Iris pigment epithelial cell (primary cell): ENCODE measurements at regions not wholly inside any gene's neighbourhood (a gene's known extent, or its start where the extent isn't known, plus 50 kb on each side); places are given as distances from the start of the nearest gene placed in this dataset.
"Not testable (repeated sequence)": the region's sequence is repeated elsewhere in the genome, so short reads cannot be mapped to it uniquely, and the experiment has no call there.

ENCODE experiments used
- DNase-seq: peaks from one replicate; pipeline ENCODE4 v3.0.0-alpha.2; 2011; ENCODE audit warnings: low read depth

DNA sequence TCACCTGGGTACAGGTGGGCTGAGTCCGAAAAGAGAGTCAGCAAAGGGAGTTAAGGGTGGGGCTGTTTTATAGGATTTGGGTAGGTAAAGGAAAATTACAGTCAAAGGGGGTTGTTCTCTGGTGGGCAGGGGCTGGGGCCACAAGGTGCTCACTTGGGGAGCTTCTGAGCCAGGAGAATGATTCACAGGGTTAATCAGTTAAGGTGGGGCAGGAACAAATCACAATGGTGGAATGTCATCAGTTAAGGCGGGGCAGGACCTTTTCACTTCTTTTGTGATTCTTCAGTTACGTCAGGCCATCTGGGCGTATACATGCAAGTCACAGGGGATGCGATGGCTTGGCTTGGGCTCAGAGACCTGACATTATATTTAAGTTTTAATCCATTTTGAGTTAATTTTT, 179.7 kb upstream of the TRPC7 start:
- DNase-seq = not testable (repeated sequence)

DNA sequence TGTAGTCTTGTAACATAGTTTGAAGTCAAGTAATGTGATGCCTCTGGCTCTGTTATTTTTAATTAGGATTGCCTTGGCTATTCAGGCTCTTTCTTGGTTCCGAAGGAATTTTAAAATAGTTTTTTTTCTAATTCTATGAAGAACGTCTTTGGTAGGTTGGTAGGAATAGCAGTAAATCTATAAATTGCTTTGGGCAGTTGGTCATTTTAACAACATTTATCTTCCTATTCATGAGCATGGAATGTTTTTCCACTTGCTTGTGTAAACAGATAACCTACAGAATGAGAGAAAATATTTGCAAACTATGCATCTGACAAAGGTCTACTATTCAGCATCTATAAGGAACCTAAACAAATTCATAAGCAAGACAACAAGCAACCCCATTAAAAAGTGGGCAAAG, 173.2 kb upstream of the TRPC7 start:
- no peak for DNase-seq

DNA sequence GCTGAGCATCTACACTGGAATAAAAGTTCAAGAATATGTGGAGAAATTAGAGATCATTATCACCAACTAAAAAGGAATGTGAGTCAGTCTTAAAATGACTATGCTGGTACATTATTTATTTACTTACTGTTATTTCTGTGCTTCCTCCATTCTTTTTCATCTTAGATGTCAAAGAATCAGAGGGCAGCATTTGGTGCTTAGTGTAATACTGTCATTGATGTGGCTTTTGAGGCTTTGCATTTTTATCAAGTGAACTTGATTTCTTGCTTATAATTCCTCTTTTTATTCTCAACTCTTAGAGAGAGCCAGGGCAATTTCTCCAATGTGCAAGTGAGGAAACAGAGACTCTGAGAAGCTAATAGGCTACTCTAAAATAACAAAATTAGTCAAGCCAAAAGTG, 163.7 kb upstream of the TRPC7 start:
- DNase-seq = no peak

DNA sequence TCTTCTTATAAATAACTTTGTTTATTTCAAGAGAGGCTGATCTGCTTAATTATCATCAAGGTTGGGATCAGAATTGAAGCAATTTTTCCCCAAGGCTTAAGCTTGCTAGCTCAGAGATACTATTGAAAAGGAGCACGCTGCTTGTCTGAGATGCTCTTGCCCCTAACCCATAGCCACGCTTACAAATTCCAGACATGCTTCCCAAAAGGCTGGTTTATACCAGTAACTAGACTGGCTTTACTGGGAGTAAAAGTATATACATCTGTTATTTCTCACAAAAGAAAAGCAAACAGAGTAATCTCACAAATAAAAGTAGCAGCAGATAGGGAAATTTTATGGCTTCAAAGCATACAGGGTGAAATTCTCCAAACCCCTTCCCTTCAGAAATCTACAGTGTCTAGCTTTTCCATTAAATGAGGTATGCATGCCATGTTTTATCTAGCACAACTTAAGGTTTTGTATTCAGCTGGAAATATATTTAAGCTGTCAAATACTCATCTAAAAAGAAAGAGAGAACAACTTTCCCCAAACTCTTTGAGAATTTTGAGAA, 163.2 kb upstream of the TRPC7 start:
- DNase-seq = no peak

DNA sequence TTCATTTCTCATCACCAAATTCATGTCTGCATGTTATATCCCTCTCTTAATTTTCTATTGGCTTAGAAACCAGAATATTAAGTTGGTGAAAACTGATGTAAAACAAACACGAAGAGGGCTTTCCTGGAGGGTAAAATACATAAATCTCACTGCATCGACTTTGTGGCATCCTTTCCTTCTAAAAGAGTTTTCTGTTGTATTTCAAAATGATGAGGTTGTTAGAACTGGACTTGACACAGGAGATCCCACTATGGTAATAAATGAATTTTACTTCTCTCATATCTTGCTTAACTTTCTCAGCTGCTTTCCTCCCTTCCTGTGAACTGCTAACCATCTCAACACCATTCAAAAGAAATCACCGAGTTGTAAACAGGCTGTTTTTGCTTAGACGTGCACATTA, 162.0 kb upstream of the TRPC7 start:
- DNase-seq = no peak

DNA sequence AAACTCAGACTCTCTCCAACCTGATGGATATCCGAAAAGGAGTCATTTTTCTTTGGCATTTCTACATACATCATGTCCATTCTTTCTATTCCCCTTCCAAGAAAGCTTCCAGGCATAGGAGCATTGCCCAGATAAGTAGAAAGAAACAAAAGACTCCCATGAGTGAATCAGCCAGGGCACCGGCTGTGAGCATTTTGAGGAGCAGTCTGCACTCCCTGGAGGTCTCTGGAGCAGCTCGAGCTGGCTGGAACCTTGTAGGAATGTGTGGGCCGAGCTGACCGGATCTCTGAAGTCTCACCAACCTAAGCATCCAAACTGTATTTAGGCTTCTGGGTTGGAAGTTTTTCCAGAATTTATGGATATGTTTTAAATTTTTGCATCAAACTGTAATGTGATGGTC, 161.4 kb upstream of the TRPC7 start:
- no peak for DNase-seq

DNA sequence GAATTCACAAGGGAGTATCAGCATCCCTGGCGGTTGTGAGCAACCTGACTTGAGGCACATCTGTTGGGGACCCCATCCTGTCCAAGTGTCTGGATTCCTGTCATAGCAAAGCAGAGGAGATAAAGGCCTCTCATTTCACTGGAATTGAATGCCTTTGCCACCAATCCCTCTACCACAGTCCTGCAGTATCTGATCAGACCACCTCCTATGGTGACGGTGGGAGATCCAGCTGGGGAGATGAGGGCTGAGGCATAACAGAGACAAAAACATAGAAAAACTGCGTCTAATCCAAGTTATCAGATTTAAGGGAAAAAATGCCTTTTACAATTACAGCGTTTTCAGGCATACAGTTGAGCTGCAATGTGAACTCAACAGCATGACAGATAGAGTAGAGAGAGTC, 160.7 kb upstream of the TRPC7 start:
- no peak for DNase-seq

DNA sequence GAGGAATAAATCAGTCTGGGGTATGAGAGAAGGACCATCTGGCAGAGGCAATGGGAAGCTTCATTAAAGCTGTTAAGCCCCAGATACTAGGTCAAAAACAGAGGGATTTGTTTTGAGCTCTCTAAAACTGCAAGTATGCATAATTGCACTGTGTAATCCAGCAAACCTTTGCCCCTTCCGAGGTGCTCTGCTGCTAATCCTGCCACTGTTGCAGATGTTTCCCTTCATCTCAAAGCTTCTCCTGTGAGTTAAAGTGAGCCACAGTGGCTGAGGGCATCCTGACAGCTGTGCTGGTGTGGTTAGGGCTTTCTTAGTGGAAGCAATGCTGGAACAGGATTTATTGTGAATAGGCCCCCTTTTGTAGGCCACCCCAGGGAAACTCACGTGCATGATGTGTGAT, 160.3 kb upstream of the TRPC7 start:
- DNase-seq = no peak

DNA sequence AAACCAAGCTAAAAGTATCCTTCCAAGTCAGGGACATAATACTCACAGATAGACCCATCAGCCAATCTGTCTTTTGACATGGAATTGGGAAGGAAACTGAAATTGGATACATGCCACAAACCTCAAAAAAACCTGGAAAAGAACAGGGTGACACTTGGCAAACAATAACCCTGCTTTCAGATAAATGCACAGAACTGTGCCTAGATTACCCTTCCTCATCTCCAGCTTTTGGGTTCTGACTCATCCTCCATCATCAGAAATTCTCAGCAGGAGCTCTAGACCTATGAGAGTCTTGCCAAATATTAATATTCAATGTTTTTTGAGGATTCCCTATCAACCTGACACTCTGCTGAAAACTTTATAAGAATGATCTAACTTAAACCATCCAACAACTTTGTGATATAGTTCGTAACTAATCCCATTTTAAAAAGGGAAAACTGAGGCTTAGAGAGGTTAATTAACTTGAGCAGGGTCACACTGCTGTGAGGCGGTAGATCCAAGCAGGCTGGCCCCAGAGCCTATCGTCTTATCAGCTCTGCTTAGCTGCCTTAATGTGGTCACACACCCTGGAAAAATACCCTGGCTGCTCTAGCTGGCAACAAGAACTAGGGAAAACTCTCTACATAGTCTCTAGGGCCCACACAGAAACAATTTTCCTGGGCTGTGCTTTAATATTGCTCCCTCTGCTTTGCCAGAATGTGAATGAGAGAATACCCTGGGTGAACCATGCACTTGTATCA, 157.0 kb upstream of the TRPC7 start:
- no peak for DNase-seq

DNA sequence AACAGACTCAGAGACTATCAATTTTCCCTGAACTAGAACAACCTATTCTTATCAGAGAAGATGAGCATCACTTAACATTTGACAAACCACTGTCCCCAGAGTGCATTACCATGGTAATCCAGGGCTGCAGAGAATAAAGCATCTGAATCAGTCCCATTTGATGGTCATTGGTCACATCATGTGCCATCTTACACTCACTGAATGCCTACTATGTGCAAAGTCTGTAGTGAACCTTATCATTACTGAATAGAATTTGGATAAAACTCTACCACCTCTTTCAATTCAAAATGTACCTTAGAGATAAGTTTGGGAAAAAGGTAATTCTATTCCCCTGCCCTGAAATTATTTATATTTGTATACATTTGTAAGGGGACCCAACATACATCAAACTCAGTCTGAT, 156.4 kb upstream of the TRPC7 start:
- no peak for DNase-seq

DNA sequence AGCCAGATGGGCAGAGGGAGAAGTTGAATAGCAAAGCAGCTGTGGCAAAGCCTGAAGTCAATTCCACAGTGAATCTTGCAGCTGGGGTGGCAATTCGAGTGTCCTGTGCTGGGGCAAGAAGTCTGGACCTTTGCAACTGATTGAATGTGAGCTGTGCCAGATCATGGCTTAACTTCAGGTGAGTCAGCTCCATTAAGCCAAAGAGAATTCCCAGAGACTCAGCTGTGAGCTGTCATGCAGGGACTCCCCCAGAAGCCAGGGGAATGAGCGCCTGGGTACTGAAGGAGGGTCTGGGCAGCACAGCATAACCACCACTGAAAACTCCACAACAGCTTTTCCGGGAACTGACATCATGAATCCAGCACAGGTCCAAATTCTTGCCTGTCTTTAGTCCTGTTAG, 153.5 kb upstream of the TRPC7 start:
- DNase-seq = no peak

DNA sequence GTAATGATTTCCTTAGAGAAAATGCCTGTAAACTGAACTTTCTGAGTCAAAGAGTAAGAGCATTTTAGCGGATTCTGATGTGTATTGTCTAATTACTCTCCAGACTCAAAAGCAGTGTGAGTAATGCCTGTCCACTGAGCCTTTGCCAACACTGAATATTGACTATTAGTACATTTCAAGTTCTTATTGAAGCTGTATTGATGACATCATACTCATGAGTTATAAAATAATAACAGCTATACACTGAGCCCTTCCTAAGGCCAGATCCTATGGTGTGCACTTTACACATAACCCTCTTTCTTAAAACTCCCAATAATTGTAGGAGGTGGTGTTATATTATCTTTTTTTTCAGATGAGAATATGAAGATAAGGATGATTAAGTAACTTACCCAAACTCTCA, 152.8 kb upstream of the TRPC7 start:
- DNase-seq = no peak

DNA sequence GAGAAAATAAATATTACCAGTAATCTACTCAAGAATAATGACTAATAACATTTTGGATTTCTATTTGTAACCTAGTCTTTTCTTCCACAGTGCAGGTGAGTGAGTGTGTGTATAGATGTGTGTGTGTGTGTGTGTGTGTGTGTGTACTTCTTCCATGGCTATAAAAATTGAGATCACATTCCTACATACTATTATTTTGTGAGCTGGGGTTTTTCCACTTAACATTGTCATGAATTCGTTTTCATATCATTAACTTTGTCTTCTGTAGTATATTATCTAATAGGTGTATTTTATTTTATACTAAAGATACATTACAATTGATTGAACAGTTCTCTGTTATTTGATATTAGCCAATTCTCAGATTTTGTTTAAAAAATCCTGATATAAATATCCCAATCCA, 152.4 kb upstream of the TRPC7 start:
- DNase-seq = no peak

DNA sequence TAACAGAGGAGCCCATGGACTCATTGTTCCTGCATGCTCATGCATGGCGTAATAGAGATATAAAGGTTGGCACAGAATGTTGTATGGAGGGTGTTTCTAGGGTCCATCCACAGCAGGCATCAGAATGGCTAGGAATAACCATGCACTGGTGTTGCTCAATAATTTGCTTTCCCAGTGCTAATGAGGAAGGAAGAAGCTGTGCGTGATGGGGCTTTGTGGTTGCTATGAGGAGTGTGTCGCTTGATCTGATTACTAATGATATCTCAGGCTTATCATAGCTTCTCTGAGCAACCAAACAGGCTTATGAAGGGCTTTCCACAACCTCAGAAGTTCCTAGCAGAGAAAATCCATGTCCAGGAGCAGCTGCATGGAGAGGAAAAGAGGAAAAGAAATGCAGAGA, 151.3 kb upstream of the TRPC7 start:
- no peak for DNase-seq

DNA sequence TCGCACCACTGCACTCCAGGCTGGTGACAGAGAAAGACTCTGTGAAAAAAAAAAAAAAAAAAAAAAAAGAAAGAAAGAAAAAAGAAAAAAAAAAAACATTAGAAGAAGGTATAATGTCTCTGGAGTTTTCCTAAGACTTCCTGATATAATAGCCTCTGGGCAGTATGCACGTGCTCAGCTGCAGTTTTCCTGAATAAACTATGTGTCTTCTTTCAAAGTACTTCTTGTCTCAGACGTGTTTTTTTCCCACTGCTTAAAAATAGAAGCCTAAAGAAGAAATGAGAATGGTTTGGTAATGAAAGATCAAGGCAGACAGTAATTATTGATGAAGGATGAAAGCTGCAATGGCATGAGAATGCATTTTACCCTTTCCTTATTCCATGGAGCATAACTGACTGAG, 148.1 kb upstream of the TRPC7 start:
- no peak for DNase-seq

DNA sequence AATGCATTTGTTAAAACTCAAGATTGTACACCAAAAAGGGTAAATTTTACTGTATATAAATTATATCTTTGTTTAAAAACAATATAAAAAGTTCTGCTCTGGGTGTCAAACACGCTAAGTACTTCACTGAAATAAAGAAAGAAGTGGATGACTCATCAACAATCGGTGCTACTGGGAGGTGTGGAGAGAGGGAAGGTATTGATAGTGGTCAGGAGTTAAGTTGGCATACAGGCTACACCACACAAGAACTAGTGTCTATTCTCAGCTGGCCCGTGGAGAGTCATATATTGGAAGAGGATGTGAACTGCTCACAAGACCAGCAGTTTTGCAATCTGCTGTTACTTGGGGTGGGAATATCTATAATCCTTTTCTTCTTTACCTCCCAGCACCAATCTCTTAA, 145.7 kb upstream of the TRPC7 start:
- no peak for DNase-seq

DNA sequence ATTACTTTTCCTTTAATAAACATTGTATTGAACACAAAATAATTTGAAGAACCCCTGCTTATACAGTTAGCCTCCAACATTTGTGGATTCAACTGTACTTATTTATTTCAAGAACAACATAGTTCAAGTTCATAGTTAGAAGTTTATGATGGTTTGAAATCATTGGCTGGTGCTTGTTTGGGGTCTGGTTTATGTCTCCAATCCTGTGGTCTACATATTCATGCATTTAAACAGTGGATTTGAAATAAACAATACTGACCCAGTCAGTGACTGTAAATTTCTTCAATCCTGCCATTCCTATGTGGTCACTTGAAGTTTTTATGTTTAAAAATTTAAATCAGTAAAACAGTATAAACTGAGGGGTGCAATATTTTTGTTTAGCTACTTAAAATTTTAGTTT, 145.1 kb upstream of the TRPC7 start:
- DNase-seq = no peak

DNA sequence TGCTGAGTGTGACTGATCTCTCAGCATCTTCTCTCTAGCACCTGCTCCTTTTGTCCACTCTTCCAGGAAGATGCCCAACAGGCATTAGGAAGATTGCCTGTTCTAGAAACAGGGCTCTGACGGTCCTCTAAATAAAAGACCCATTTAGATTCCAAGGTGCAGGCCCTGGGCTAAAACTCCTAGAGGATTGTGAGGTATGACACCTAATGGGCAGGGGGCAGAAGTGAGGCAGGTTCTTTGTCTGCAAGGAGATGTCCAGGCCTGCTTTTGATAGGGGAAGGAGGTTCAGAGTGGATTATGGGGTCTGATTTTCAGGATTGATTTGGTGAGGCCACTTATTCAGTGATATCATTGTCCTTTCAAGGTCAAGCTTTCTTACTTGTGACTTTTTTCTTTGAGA, 140.8 kb upstream of the TRPC7 start:
- no peak for DNase-seq

DNA sequence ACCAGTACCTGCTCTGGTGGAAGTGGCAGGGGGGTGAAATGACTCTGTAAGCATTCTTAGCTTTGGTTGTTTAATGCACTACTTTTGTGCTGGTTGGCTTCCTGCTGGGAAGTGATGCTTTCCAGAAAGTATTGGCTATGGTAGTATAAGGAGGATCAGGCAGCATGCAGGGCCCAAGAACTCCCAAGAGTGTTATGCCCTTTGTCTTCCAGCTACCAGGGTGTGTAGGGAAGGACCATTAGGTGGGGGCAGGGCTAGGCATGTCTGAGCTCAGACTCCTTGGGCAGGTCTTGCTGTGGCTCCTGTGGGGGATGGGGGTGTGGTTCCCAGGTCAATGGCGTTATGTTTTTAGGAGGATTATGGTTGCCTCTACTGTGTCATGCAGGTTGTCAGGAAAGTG, 135.8 kb upstream of the TRPC7 start:
- no peak for DNase-seq

DNA sequence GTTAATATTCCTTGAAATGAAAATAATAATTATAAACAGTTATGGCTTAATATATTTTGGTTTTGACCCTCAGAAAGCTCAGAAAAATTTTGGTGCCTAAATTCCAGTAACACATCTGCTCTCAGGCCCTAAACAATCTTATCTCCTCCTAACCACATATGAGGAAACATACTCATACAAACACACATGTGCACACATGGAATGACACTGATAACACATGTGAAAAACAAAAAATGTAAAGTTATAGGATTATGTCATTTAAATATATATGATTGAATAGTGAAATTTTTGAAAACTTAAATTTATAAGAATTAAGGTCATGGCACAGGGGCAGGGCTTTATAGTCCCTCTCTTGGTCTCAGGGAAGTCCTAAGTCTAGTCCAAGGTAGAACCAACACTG, 127.2 kb upstream of the TRPC7 start:
- DNase-seq = no peak

DNA sequence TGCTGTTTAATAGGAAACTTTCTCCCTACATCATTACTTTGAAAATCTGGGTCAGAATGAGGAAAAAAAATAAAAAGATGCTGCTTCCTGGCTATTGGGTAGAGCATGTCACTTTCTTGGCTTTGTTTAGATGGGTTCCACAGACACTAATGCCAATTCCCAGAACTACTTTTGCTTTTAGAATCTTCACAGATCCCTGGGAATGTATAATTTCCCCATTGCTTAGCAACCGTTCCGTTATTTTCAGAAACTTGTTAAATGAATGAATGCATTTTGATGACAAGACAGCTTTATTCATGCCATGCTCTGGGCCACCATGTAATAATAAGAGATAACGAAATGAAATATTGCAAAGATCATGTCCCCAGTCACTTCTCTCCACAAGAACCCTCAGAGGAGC, 126.5 kb upstream of the TRPC7 start:
- no peak for DNase-seq

DNA sequence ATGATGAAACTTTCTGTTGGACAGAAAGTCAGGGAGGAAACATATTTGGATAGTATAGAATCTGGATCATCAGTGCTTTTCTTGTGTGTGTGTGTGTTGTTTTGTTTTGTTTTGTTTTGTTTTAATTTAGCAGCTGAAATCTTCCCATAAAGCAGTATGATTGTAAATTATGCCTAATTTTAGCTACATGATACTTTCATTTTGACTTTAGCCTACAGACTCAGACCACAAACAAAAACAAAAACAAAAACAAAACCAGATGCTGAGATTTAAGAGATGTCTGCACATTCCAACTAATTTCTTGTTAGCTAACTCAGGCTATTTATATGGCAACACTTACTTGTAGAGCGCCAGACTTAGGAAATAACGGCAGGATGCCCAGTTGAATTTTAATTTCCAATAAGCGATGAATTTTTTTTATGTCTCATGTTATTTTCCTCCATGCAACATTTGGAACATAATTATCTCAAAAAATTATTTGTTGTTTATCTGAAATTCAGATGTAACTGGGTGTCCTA, 119.5 kb upstream of the TRPC7 start:
- no peak for DNase-seq

DNA sequence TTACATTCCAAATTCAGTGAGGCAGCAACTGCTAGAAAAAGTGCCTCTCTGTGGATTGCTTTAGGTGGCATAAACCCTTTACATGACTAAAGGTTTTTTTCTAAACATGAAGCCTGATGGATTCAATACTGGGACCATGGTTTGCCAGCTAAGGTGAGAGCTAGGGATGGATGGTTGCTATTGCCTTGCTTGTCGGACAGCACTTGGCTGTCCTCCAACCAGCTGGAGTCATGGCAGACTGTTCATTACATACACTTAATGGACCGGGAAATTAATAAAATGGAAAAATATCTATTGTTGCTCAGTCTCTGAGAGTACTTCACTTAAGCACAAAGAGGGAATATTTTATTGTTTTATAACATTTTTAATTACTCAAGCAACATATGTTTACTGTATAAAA, 116.9 kb upstream of the TRPC7 start:
- DNase-seq = no peak

DNA sequence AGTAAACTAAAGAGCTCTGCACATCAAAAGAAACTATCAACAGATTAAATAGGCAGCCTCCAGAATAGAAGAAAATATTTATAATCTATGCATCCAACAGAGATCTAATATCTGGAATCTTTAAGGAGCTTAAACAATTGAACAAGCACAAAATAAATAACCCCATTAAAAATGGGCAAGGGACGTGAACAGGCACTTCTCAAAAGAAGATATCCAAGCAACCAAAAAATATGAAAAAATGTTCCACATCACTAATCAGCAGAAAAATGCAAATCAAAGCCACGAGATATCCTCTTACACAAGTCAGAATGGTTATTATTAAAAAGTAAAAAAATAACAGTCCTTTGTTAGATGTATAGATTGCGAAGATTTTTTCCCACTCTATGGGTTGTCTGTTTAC, 109.1 kb upstream of the TRPC7 start:
- DNase-seq = no peak
